Activated CD4-positive, alpha-beta T cell treated with anti-CD3 and anti-CD28 coated beads for 36 hours (primary cell): ENCODE measurements at regions not wholly inside any gene's neighbourhood (a gene's known extent, or its start where the extent isn't known, plus 50 kb on each side); places are given as distances from the start of the nearest gene placed in this dataset.

Source experiments
- ATAC-seq: fragments of 200-7000 bp; cut with Tn5 transposase; one replicate; pipeline ENCODE4 v1.10.0; 2021; ENCODE audit warnings: mild to moderate bottlenecking, moderate library complexity
- CTCF ChIA-PET: fragments of 350-600 bp; sonication (Branson Sonifier 250); formaldehyde crosslinking; loops from one replicate; lab custom pipeline; 2021; ENCODE audit warnings: antibody characterized with exemption; lab: Charles Lee
- POLR2A ChIA-PET: fragments of 350-600 bp; sonication (Branson Sonifier 250); formaldehyde crosslinking; loops from one replicate; lab custom pipeline; 2021; ENCODE audit warnings: antibody characterized with exemption, inconsistent platforms; lab: Charles Lee
- DNase-seq: peaks from one replicate; pipeline ENCODE4 v3.0.0-alpha.2; 2020
- H3K27ac Mint-ChIP-seq: one replicate; pipeline ENCODE4 v1.8.0; 2021; ENCODE audit warnings: mixed read lengths
- H3K27me3 Mint-ChIP-seq: one replicate; pipeline ENCODE4 v1.8.0; 2021; ENCODE audit warnings: mixed read lengths
- H3K36me3 Mint-ChIP-seq: one replicate; pipeline ENCODE4 v1.8.0; 2021; ENCODE audit warnings: low read depth, mixed read lengths
- H3K4me1 Mint-ChIP-seq: one replicate; pipeline ENCODE4 v1.8.0; 2021; ENCODE audit warnings: mixed read lengths
- H3K4me3 Mint-ChIP-seq: one replicate; pipeline ENCODE4 v1.8.0; 2021; ENCODE audit warnings: mild to moderate bottlenecking, moderate library complexity, mixed read lengths
- H3K9me3 Mint-ChIP-seq: one replicate; pipeline ENCODE4 v1.8.0; 2021; ENCODE audit warnings: low read depth, mixed read lengths
- intact Hi-C, 2 experiments: fragments of 100-400 bp; cut with DNase I in 1 of 2; cut with micrococcal nuclease in 1 of 2; formaldehyde crosslinking; loops; one replicate each; pipeline versions ENCODE4 v1.14.2 to v1.15.1; 2022 to 2024; cut with DNase I, micrococcal nuclease

GRCh38 chr7:46317256-46317655 lies 396.2 kb upstream of the IGFBP3 start:
- no peak overlapping the region for H3K27ac Mint-ChIP-seq
- intact Hi-C loops = no loop called here
- CTCF ChIA-PET = no interaction called here
- POLR2A ChIA-PET = no interaction called here
- no peak overlapping the region for H3K4me3 Mint-ChIP-seq
- ATAC-seq (no peak), DNase-seq (no peak)
- no peaks in the 10 kb centered on the region for H3K36me3 Mint-ChIP-seq
- no peaks in the 10 kb centered on the region for H3K27me3 Mint-ChIP-seq
- no peaks in the 10 kb centered on the region for H3K4me1 Mint-ChIP-seq
- peaks cover 2% of the 10 kb centered on the region for H3K9me3 Mint-ChIP-seq

DNA sequence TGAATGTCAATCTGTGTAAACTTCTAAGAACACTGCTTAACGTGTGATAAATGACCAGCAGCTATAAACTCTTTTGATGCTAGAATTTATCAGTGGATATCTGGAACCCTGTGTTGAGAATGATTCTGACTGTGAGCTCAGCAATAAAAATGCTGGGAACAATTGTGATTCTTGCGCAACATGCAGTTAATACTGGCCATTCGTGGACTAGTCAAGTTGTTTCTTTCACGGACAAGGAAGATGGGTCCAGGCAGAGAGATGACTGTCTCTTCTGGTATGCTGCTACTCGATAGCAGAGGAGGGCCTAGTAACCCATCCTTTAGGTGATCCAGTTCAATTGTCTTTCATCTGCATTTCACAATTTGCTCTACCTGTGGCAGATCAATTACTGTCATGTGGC lies 394.8 kb upstream of the IGFBP3 start:
- Mint-ChIP-seq H3K36me3 (no peaks in the 10 kb centered on the region), H3K27ac (no peak overlapping the region), H3K9me3 (no peaks in the 10 kb centered on the region), H3K4me3 (no peak overlapping the region), H3K27me3 (no peaks in the 10 kb centered on the region), H3K4me1 (no peaks in the 10 kb centered on the region)
- intact Hi-C loops = no loop called here
- ChIA-PET POLR2A (no interaction called here), CTCF (no interaction called here)
- DNase-seq (no peak), ATAC-seq (no peak)

DNA sequence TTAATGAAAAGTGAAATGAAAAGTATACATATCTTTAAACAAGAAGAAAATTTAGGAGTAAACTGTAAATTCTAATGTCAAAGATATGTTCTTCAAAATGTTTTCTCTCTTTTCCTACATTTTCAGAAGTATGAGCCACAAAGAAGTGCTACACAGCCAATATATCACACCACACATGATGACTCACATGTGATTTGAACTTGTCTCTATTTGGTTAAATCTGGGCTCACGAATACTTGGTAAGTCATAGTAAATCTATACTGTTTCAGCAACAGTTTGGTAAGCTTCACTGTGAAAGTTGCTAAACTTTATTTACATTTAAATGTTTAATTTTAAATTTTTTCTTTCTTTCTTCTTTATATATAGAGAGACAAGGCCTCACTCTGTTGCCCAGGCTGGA lies 380.6 kb upstream of the IGFBP3 start:
- peaks cover 2% of the 10 kb centered on the region for H3K27me3 Mint-ChIP-seq
- intact Hi-C loops = no loop called here
- H3K4me3 Mint-ChIP-seq = no peak overlapping the region
- ATAC-seq = no peak
- H3K36me3 Mint-ChIP-seq = no peaks in the 10 kb centered on the region
- no peak for DNase-seq
- POLR2A ChIA-PET = no interaction called here
- no peaks in the 10 kb centered on the region for H3K4me1 Mint-ChIP-seq
- peaks cover 4% of the 10 kb centered on the region for H3K9me3 Mint-ChIP-seq
- no peak overlapping the region for H3K27ac Mint-ChIP-seq
- CTCF ChIA-PET = no interaction called here

GRCh38 chr7:46297515-46297914 lies 376.4 kb upstream of the IGFBP3 start:
- Mint-ChIP-seq H3K36me3 (no peaks in the 10 kb centered on the region), H3K4me1 (no peaks in the 10 kb centered on the region), H3K27ac (no peak overlapping the region), H3K9me3 (peaks cover 4% of the 10 kb centered on the region), H3K4me3 (no peak overlapping the region), H3K27me3 (peaks cover 2% of the 10 kb centered on the region)
- ChIA-PET POLR2A (no interaction called here), CTCF (interaction anchor here (1.1 kb wide), 1 partner anchor 95 kb away, joined by 4 read pairs; no protein-coding TSS in a partner anchor)
- ATAC-seq (no peak), DNase-seq (no peak)
- intact Hi-C loops = no loop called here

DNA sequence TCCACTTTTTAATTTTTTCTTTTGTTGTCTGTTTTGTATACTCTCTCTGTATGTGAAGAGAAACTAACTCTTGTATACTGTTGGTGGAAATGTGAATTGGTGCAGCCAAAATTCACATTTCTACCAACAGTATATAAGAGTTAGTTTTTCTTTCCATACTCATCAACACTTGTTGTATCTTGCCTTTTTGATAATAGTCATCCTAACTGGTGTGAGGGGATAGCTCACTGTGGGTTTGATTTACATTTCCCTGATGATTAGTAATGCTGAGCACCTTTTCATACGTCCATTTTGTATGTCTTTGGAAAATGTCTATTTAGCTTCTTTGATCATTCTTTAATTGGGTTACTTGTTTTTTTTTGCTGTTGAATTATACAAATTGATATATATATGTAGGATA lies 375.5 kb upstream of the IGFBP3 start:
- Mint-ChIP-seq H3K36me3 (no peaks in the 10 kb centered on the region), H3K27ac (no peak overlapping the region), H3K9me3 (peaks cover 4% of the 10 kb centered on the region), H3K4me3 (no peak overlapping the region), H3K4me1 (no peaks in the 10 kb centered on the region), H3K27me3 (peaks cover 2% of the 10 kb centered on the region)
- ChIA-PET POLR2A (no interaction called here), CTCF (no interaction called here)
- intact Hi-C loops = no loop called here
- DNase-seq (no peak), ATAC-seq (no peak)

DNA sequence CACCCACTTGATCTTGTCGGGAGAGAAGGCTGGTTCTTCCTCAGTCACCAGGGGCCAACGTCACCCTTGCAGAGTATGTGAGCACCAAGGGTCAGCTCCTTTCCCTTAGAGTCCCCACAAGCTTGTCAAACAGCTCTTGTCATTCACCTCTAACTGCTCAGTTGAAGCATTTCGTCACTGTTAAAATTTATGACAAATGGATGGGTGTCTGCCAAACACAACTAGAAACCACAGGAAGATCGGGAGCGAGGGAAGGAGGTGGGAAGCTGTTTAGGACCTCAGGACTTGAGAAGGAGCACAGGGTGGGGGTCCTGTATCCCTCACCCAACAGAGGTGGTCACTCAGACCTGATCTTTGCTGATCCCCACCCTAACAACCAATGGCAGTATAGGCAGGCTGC lies 373.3 kb upstream of the IGFBP3 start:
- Mint-ChIP-seq H3K27ac (no peak overlapping the region), H3K27me3 (peaks cover 2% of the 10 kb centered on the region), H3K36me3 (no peaks in the 10 kb centered on the region), H3K9me3 (peaks cover 4% of the 10 kb centered on the region), H3K4me1 (no peaks in the 10 kb centered on the region), H3K4me3 (no peak overlapping the region)
- ChIA-PET POLR2A (no interaction called here), CTCF (interaction anchor here (0.6 kb wide), 1 partner anchor 63 kb away, joined by 3 read pairs; no protein-coding TSS in a partner anchor)
- DNase-seq = no peak
- intact Hi-C loops = no loop called here
- ATAC-seq = no peak

- intact Hi-C loops = no loop called here
Observed at GRCh38 chr7:46292741-46293140, 371.7 kb upstream of the IGFBP3 start.

DNA sequence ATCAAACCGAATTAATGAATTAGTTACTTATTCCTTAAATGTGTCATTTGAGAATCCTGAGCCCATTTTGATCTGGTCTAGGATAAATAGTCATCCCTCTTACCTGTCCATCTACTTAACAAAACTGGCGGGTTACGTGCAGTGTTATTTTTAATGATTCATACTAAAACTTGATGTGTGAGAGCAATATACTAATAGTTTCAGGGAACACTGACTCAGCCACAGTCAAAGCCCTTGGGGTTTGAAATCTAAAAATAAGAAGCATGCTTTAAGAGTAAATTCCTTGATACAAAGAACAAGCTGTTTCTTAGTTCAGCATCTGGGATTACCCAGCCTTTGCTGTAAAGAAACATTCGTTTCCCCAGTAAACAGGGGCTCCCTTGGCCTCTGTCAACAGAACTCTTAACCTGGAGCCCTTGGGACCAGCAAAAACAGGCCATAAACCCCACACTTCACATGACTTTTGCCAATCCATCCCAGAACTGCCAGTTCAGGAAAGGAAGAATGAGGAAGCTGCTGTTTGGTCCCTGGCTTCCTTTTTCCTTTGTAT lies 370.6 kb upstream of the IGFBP3 start:
- ChIA-PET POLR2A (no interaction called here), CTCF (no interaction called here)
- no peak for ATAC-seq
- H3K4me3 Mint-ChIP-seq = no peak overlapping the region
- no peaks in the 10 kb centered on the region for H3K9me3 Mint-ChIP-seq
- intact Hi-C loops = no loop called here
- no peak overlapping the region for H3K27ac Mint-ChIP-seq
- no peaks in the 10 kb centered on the region for H3K27me3 Mint-ChIP-seq
- no peaks in the 10 kb centered on the region for H3K36me3 Mint-ChIP-seq
- H3K4me1 Mint-ChIP-seq = no peaks in the 10 kb centered on the region
- no peak for DNase-seq

More at GRCh38 chr7:46292741-46293140, 371.7 kb upstream of the IGFBP3 start:
- no peak for DNase-seq
- H3K36me3 Mint-ChIP-seq = no peaks in the 10 kb centered on the region
- ChIA-PET CTCF (no interaction called here), POLR2A (no interaction called here)
- H3K27ac Mint-ChIP-seq = no peak overlapping the region
- no peak for ATAC-seq
- H3K4me1 Mint-ChIP-seq = no peaks in the 10 kb centered on the region
- no peak overlapping the region for H3K4me3 Mint-ChIP-seq
- H3K9me3 Mint-ChIP-seq = peaks cover 4% of the 10 kb centered on the region
- H3K27me3 Mint-ChIP-seq = no peaks in the 10 kb centered on the region

DNA sequence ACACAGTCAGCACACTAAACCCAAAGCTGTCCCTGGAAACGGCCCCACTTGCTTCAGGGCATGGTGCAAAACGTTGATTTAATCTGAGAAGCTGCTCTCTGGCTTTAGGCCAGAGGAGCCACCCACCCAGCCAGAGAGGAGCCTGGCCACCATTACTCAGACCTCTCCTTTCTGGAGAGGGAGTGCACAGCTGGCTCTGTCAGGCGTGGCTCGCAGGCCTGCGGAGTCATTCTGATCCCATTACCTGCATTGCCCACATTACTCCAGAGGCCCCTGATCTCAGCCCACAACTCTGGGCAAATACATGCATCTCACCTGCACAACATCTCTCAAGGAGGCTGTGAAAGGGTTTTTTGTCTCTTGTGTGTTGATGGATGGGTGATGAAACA lies 370.0 kb upstream of the IGFBP3 start:
- Mint-ChIP-seq H3K4me3 (no peak overlapping the region), H3K36me3 (no peaks in the 10 kb centered on the region), H3K27ac (no peak overlapping the region), H3K27me3 (no peaks in the 10 kb centered on the region), H3K9me3 (no peaks in the 10 kb centered on the region), H3K4me1 (no peaks in the 10 kb centered on the region)
- DNase-seq = peak; percentile 4
- intact Hi-C loops = no loop called here
- no peak for ATAC-seq
- ChIA-PET CTCF (no interaction called here), POLR2A (no interaction called here)

- Mint-ChIP-seq H3K36me3 (no peaks in the 10 kb centered on the region), H3K4me1 (no peaks in the 10 kb centered on the region), H3K4me3 (no peak overlapping the region), H3K27ac (no peak overlapping the region), H3K27me3 (no peaks in the 10 kb centered on the region), H3K9me3 (no peaks in the 10 kb centered on the region)
- POLR2A ChIA-PET = no interaction called here
- intact Hi-C loops = no loop called here
- ATAC-seq (no peak), DNase-seq (no peak)
- CTCF ChIA-PET = no interaction called here
Observed at GRCh38 chr7:46290374-46291049, 369.4 kb upstream of the IGFBP3 start.

GRCh38 chr7:46288861-46289260 lies 367.8 kb upstream of the IGFBP3 start:
- ChIA-PET POLR2A (interaction anchor here (0.7 kb wide), 1 partner anchor 361 kb away, joined by 14 read pairs; no protein-coding TSS in a partner anchor), CTCF (no interaction called here)

GRCh38 chr7:46288010-46288409 lies 366.9 kb upstream of the IGFBP3 start:
- no peaks in the 10 kb centered on the region for H3K4me1 Mint-ChIP-seq
- no peak overlapping the region for H3K27ac Mint-ChIP-seq
- no peak overlapping the region for H3K4me3 Mint-ChIP-seq
- no peaks in the 10 kb centered on the region for H3K36me3 Mint-ChIP-seq
- POLR2A ChIA-PET = no interaction called here
- H3K27me3 Mint-ChIP-seq = no peaks in the 10 kb centered on the region
- CTCF ChIA-PET = interaction anchor here (0.5 kb wide), 1 partner anchor 175 kb away, joined by 3 read pairs; no protein-coding TSS in a partner anchor
- ATAC-seq (no peak), DNase-seq (no peak)
- no peaks in the 10 kb centered on the region for H3K9me3 Mint-ChIP-seq
- intact Hi-C loops = no loop called here

More at GRCh38 chr7:46288861-46289260, 367.8 kb upstream of the IGFBP3 start:
- Mint-ChIP-seq H3K9me3 (no peaks in the 10 kb centered on the region), H3K36me3 (no peaks in the 10 kb centered on the region), H3K4me1 (no peaks in the 10 kb centered on the region), H3K4me3 (no peak overlapping the region), H3K27me3 (no peaks in the 10 kb centered on the region), H3K27ac (no peak overlapping the region)
- ATAC-seq (no peak), DNase-seq (no peak)
- intact Hi-C loops = no loop called here
